ENCODE measurements at regions not wholly inside any gene's neighbourhood (a gene's known extent, or its start where the extent isn't known, plus 50 kb on each side); places are given as distances from the start of the nearest gene placed in this dataset.

- Histone ChIP-seq H3K27ac (ENCODE audit: low read length) (no peak overlapping the region), H3K9ac (ENCODE audit: low read depth, low read length) (no peak overlapping the region), H3K27me3 (ENCODE audit: insufficient read depth, low read length, poor library complexity) (no peaks in the 10 kb centered on the region), H3K4me1 (ENCODE audit: insufficient read depth, low read length) (no peaks in the 10 kb centered on the region), H3K4me2 (ENCODE audit: insufficient read depth, low read length) (no peak overlapping the region), H3K79me2 (ENCODE audit: insufficient read depth, low read length) (no peaks in the 10 kb centered on the region), H2AFZ (ENCODE audit: low read depth, low read length) (no peak overlapping the region), H4K20me1 (ENCODE audit: insufficient read depth, low read length) (no peaks in the 10 kb centered on the region), H3K9me3 (ENCODE audit: insufficient read depth, low read length, severe bottlenecking) (no peaks in the 10 kb centered on the region), H3K36me3 (ENCODE audit: insufficient read depth, low read length) (no peaks in the 10 kb centered on the region), H3K4me3 (ENCODE audit: low read depth in 1 of 2, low read length in 2 of 2) (no peak overlapping the region)
- DNase-seq (no peak), ATAC-seq (ENCODE audit: insufficient read depth, low read depth) (no peak)
- no peak for TF ChIP-seq CTCF (IDR thresholded peaks at IDR 0.05; ENCODE audit: borderline replicate concordance, extremely low read depth, low read length, poor library complexity, severe bottlenecking)
- TF ChIP-seq EZH2 (IDR thresholded peaks at IDR 0.05; ENCODE audit: borderline replicate concordance, low read depth, low read length, severe bottlenecking) = no peak
Observed at GRCh38 chr9:115359017-115359780, 241.2 kb upstream of the TNC start.

- Histone ChIP-seq H3K9me3 (ENCODE audit: insufficient read depth, low read length, severe bottlenecking) (no peaks in the 10 kb centered on the region), H3K4me1 (ENCODE audit: insufficient read depth, low read length) (no peaks in the 10 kb centered on the region), H3K27ac (ENCODE audit: low read length) (no peak overlapping the region), H3K79me2 (ENCODE audit: insufficient read depth, low read length) (no peaks in the 10 kb centered on the region), H3K36me3 (ENCODE audit: insufficient read depth, low read length) (no peaks in the 10 kb centered on the region), H3K27me3 (ENCODE audit: insufficient read depth, low read length, poor library complexity) (no peaks in the 10 kb centered on the region), H3K4me2 (ENCODE audit: insufficient read depth, low read length) (no peak overlapping the region), H2AFZ (ENCODE audit: low read depth, low read length) (no peak overlapping the region), H3K9ac (ENCODE audit: low read depth, low read length) (no peak overlapping the region), H3K4me3 (ENCODE audit: low read depth in 1 of 2, low read length in 2 of 2) (no peak overlapping the region), H4K20me1 (ENCODE audit: insufficient read depth, low read length) (no peaks in the 10 kb centered on the region)
- DNase-seq (no peak), ATAC-seq (ENCODE audit: insufficient read depth, low read depth) (no peak)
- TF ChIP-seq CTCF (IDR thresholded peaks at IDR 0.05; ENCODE audit: borderline replicate concordance, extremely low read depth, low read length, poor library complexity, severe bottlenecking) (no peak), EZH2 (IDR thresholded peaks at IDR 0.05; ENCODE audit: borderline replicate concordance, low read depth, low read length, severe bottlenecking) (no peak)
Observed at GRCh38 chr9:115360122-115360521, 242.2 kb upstream of the TNC start.

- H2AFZ ChIP-seq (ENCODE audit: low read depth, low read length) = no peak overlapping the region
- no peaks in the 10 kb centered on the region for H3K79me2 ChIP-seq (ENCODE audit: insufficient read depth, low read length)
- DNase-seq = no peak
- no peaks in the 10 kb centered on the region for H3K9me3 ChIP-seq (ENCODE audit: insufficient read depth, low read length, severe bottlenecking)
- H4K20me1 ChIP-seq (ENCODE audit: insufficient read depth, low read length) = no peaks in the 10 kb centered on the region
- ATAC-seq (ENCODE audit: insufficient read depth, low read depth) = no peak
- H3K4me3 ChIP-seq (ENCODE audit: low read depth in 1 of 2, low read length in 2 of 2) = no peak overlapping the region
- H3K27ac ChIP-seq (ENCODE audit: low read length) = no peak overlapping the region
- H3K4me1 ChIP-seq (ENCODE audit: insufficient read depth, low read length) = no peaks in the 10 kb centered on the region
- TF ChIP-seq CTCF (IDR thresholded peaks at IDR 0.05; ENCODE audit: borderline replicate concordance, extremely low read depth, low read length, poor library complexity, severe bottlenecking) (no peak), EZH2 (IDR thresholded peaks at IDR 0.05; ENCODE audit: borderline replicate concordance, low read depth, low read length, severe bottlenecking) (no peak)
- H3K9ac ChIP-seq (ENCODE audit: low read depth, low read length) = no peak overlapping the region
- no peaks in the 10 kb centered on the region for H3K27me3 ChIP-seq (ENCODE audit: insufficient read depth, low read length, poor library complexity)
- no peaks in the 10 kb centered on the region for H3K36me3 ChIP-seq (ENCODE audit: insufficient read depth, low read length)
- H3K4me2 ChIP-seq (ENCODE audit: insufficient read depth, low read length) = no peak overlapping the region
Observed at GRCh38 chr9:115362101-115362500, 244.1 kb upstream of the TNC start.

All from DND-41 (cell line).